CD14-positive monocyte (primary cell): ENCODE measurements at regions not wholly inside any gene's neighbourhood (a gene's known extent, or its start where the extent isn't known, plus 50 kb on each side); places are given as distances from the start of the nearest gene placed in this dataset.

Experiments used
- DNase-seq, 3 donors: peaks; one replicate each; pipeline ENCODE4 v3.0.0-alpha.2; 2011 to 2022
- H2AFZ ChIP-seq: 2 replicates; pipeline ENCODE4 v1.6.0; 2012; ENCODE audit warnings: mild to moderate bottlenecking, low read depth, low read length, inconsistent platforms; ENCODE audit not compliant: insufficient read depth, poor library complexity, severe bottlenecking
- H3K27ac ChIP-seq, 2 donors: 1 replicate in 1 of 2; 2 replicates in 1 of 2; pipeline ENCODE4 v1.5.1; 2012 to 2013; ENCODE audit warnings: low read length in 2 of 2, control low read depth in 1 of 2, inconsistent platforms in 1 of 2, low read depth in 1 of 2, mild to moderate bottlenecking in 1 of 2
- H3K27me3 ChIP-seq, 2 donors: one replicate each; pipeline versions ENCODE4 v1.6.0 to v1.6.1; 2011 to 2013; ENCODE audit warnings: low read length in 2 of 2; ENCODE audit not compliant: control insufficient read depth in 2 of 2, insufficient read depth in 2 of 2
- H3K36me3 ChIP-seq, 2 donors: replicated peaks in 1 of 2; 1 replicate in 1 of 2; 2 replicates in 1 of 2; pipeline versions ENCODE4 v1.5.1 to v1.6.1; 2012 to 2013; ENCODE audit warnings: low read length in 2 of 2, control low read depth in 1 of 2, inconsistent platforms in 1 of 2, mild to moderate bottlenecking in 1 of 2; ENCODE audit not compliant: insufficient read depth in 2 of 2, control insufficient read depth in 1 of 2
- H3K4me1 ChIP-seq, 2 donors: 1 replicate in 1 of 2; 2 replicates in 1 of 2; pipeline versions ENCODE4 v1.5.1 to v1.6.1; 2012 to 2013; ENCODE audit warnings: low read length in 2 of 2, control low read depth in 1 of 2, inconsistent platforms in 1 of 2, mild to moderate bottlenecking in 1 of 2, moderate library complexity in 1 of 2; ENCODE audit not compliant: insufficient read depth in 2 of 2, control insufficient read depth in 1 of 2
- H3K4me2 ChIP-seq: replicated peaks from 2 replicates; pipeline ENCODE3; 2012; ENCODE audit warnings: low read length, moderate library complexity, mild to moderate bottlenecking; ENCODE audit not compliant: poor library complexity, severe bottlenecking; ENCODE audit errors: extremely low read depth
- H3K4me3 ChIP-seq, 3 experiments: fragments of 200-600 bp in 1 of 3; sonication (generic) in 1 of 3; replicated peaks in 1 of 3; 1 replicate in 2 of 3; 2 replicates in 1 of 3; pipeline ENCODE4 v1.5.1; 2011 to 2013; ENCODE audit warnings: low read length in 3 of 3, mild to moderate bottlenecking in 3 of 3, control low read depth in 2 of 3, low read depth in 2 of 3, inconsistent platforms in 1 of 3, moderate library complexity in 1 of 3
- H3K79me2 ChIP-seq: 2 replicates; pipeline ENCODE4 v1.6.0; 2012; ENCODE audit warnings: mild to moderate bottlenecking, control low read depth, inconsistent platforms, low read length, moderate library complexity; ENCODE audit not compliant: insufficient read depth
- H3K9ac ChIP-seq: 2 replicates; pipeline ENCODE4 v1.6.0; 2017; ENCODE audit warnings: low read length, mild to moderate bottlenecking; ENCODE audit not compliant: insufficient read depth, poor library complexity, severe bottlenecking
- H3K9me3 ChIP-seq, 2 donors: replicated peaks in 1 of 2; 1 replicate in 1 of 2; 2 replicates in 1 of 2; pipeline versions ENCODE4 v1.5.1 to v1.6.1; 2012 to 2013; ENCODE audit warnings: low read length in 2 of 2, control low read depth in 1 of 2; ENCODE audit not compliant: control insufficient read depth in 1 of 2, insufficient read depth in 1 of 2
- H4K20me1 ChIP-seq: 2 replicates; pipeline ENCODE4 v1.6.0; 2012; ENCODE audit warnings: mild to moderate bottlenecking, low read length, control low read depth, moderate library complexity; ENCODE audit not compliant: insufficient read depth
- H3K27ac Mint-ChIP-seq, 7 donors: one replicate each; pipeline ENCODE4 v1.8.0; 2020; ENCODE audit warnings: mild to moderate bottlenecking in 7 of 7, mixed read lengths in 7 of 7, moderate library complexity in 6 of 7, inconsistent platforms in 2 of 7
- H3K27me3 Mint-ChIP-seq, 3 donors: one replicate each; pipeline ENCODE4 v1.8.0; 2021 to 2022; ENCODE audit warnings: low read depth in 3 of 3, mild to moderate bottlenecking in 3 of 3, mixed read lengths in 3 of 3, moderate library complexity in 3 of 3, inconsistent platforms in 1 of 3
- H3K36me3 Mint-ChIP-seq, 2 donors: one replicate each; pipeline ENCODE4 v1.8.0; 2020; ENCODE audit warnings: mixed read lengths in 2 of 2, inconsistent platforms in 1 of 2, mild to moderate bottlenecking in 1 of 2
- H3K4me1 Mint-ChIP-seq: one replicate; pipeline ENCODE4 v1.8.0; 2020; ENCODE audit warnings: mild to moderate bottlenecking, mixed read lengths
- H3K4me3 Mint-ChIP-seq, 2 donors: one replicate each; pipeline ENCODE4 v1.8.0; 2020; ENCODE audit warnings: mild to moderate bottlenecking in 2 of 2, mixed read lengths in 2 of 2, moderate library complexity in 1 of 2
- H3K9me3 Mint-ChIP-seq, 7 donors: one replicate each; pipeline ENCODE4 v1.8.0; 2020 to 2022; ENCODE audit warnings: mixed read lengths in 7 of 7, mild to moderate bottlenecking in 6 of 7, moderate library complexity in 6 of 7, inconsistent platforms in 2 of 7
- CTCF ChIP-seq: fragments of 200-600 bp; IDR thresholded peaks from one replicate; pipeline ENCODE4 v1.8.0; 2022; ENCODE audit warnings: antibody characterized with exemption, mild to moderate bottlenecking
- WGBS: methylation state at CpG from one replicate; pipeline ENCODE4 v1.1.5; 2013; ENCODE audit warnings: missing lambda C conversion rate; ENCODE audit not compliant: insufficient coverage; 5-methylcytosine and 5-hydroxymethylcytosine counted together
- intact Hi-C, 2 donors: fragments of 100-400 bp; cut with micrococcal nuclease; formaldehyde crosslinking; loops; one replicate each; pipeline versions ENCODE4 v1.15.0 to v1.15.1; 2023

GRCh38 chr4:104022831-104023230 lies 303.0 kb upstream of the TACR3 start:
- Mint-ChIP-seq H3K4me3 (no peak overlapping the region), H3K9me3 (peaks cover 0 to 1% (median 0%) of the 10 kb centered on the region in 7 donors), H3K4me1 (no peaks in the 10 kb centered on the region), H3K36me3 (no peaks in the 10 kb centered on the region), H3K27ac (no peak overlapping the region), H3K27me3 (peaks cover 0 to 1% (median 0%) of the 10 kb centered on the region in 3 donors)
- whole genome bisulfite sequencing, result 88% methylated on average over 2 of the region's 4 CpGs
- no peak overlapping the region for H3K9ac ChIP-seq
- H2AFZ ChIP-seq, result no peak overlapping the region
- no peak for DNase-seq
- no peaks in the 10 kb centered on the region for H3K9me3 ChIP-seq
- no peaks in the 10 kb centered on the region for H3K36me3 ChIP-seq
- no peak overlapping the region for H3K27ac ChIP-seq
- no peak overlapping the region for H3K4me3 ChIP-seq
- H3K79me2 ChIP-seq, result no peaks in the 10 kb centered on the region
- no peak overlapping the region for H3K4me2 ChIP-seq
- TF ChIP-seq CTCF, result no peak
- no peaks in the 10 kb centered on the region for H3K27me3 ChIP-seq
- intact Hi-C loops, result no loop called here
- no peaks in the 10 kb centered on the region for H4K20me1 ChIP-seq
- H3K4me1 ChIP-seq, result no peaks in the 10 kb centered on the region

- peaks cover 0 to 1% (median 0%) of the 10 kb centered on the region in 3 donors for H3K27me3 Mint-ChIP-seq
- no peaks in the 10 kb centered on the region for H3K9me3 ChIP-seq
- no peak overlapping the region for H3K9ac ChIP-seq
- DNase-seq, result no peak
- WGBS, result no CpG with 5 or more reads among the region's 2 CpGs
- no peak overlapping the region for H2AFZ ChIP-seq
- no peak overlapping the region for H3K4me3 Mint-ChIP-seq
- H3K4me2 ChIP-seq, result no peak overlapping the region
- peaks cover 0 to 2% (median 0%) of the 10 kb centered on the region in 7 donors for H3K9me3 Mint-ChIP-seq
- no peak overlapping the region for H3K4me3 ChIP-seq
- intact Hi-C loops, result no loop called here
- no peak overlapping the region for H3K27ac Mint-ChIP-seq
- no peaks in the 10 kb centered on the region for H3K27me3 ChIP-seq
- H3K4me1 Mint-ChIP-seq, result no peaks in the 10 kb centered on the region
- H4K20me1 ChIP-seq, result no peaks in the 10 kb centered on the region
- TF ChIP-seq CTCF, result no peak
- H3K4me1 ChIP-seq, result no peaks in the 10 kb centered on the region
- no peaks in the 10 kb centered on the region for H3K79me2 ChIP-seq
- H3K36me3 ChIP-seq, result no peaks in the 10 kb centered on the region
- H3K36me3 Mint-ChIP-seq, result no peaks in the 10 kb centered on the region
- no peak overlapping the region for H3K27ac ChIP-seq
These were observed 302.4 kb upstream of the TACR3 start for GRCh38 chr4:104022226-104022625.
